ENCODE measurements at regions not wholly inside any gene's neighbourhood (a gene's known extent, or its start where the extent isn't known, plus 50 kb on each side); places are given as distances from the start of the nearest gene placed in this dataset.
"Not testable (repeated sequence)": the region's sequence is repeated elsewhere in the genome, so short reads cannot be mapped to it uniquely, and the experiment has no call there.

- DNase-seq: no peak
Measured at GRCh38 chr4:187332141-187332540, 608.5 kb upstream of the FAT1 start.

GRCh38 chr4:187333151-187333550, 609.5 kb upstream of the FAT1 start:
- no peak for DNase-seq

- no peak for DNase-seq
Measured at GRCh38 chr4:187335339-187335738, 611.7 kb upstream of the FAT1 start.

- DNase-seq: no peak
Measured at GRCh38 chr4:187354740-187355139, 631.1 kb upstream of the FAT1 start.

GRCh38 chr4:187357045-187357643, 633.5 kb upstream of the FAT1 start:
- DNase-seq: no peak

GRCh38 chr4:187357821-187358220, 634.2 kb upstream of the FAT1 start:
- DNase-seq: no peak

- no peak for DNase-seq
Measured at GRCh38 chr4:187362937-187363857, 632.4 kb upstream of the ZFP42 start.

GRCh38 chr4:187364401-187364800, 631.2 kb upstream of the ZFP42 start:
- DNase-seq: no peak

- DNase-seq: no peak
Measured at GRCh38 chr4:187364851-187365250, 630.7 kb upstream of the ZFP42 start.

- DNase-seq: no peak
Measured at GRCh38 chr4:187366530-187366929, 629.0 kb upstream of the ZFP42 start.

- no peak for DNase-seq
Measured at GRCh38 chr4:187370918-187371317, 624.7 kb upstream of the ZFP42 start.

GRCh38 chr4:187378441-187378840, 617.1 kb upstream of the ZFP42 start:
- DNase-seq: no peak

GRCh38 chr4:187380181-187380581, 615.4 kb upstream of the ZFP42 start:
- no peak for DNase-seq

- DNase-seq: no peak
Measured at GRCh38 chr4:187383181-187383580, 612.4 kb upstream of the ZFP42 start.

GRCh38 chr4:187387739-187388138, 607.8 kb upstream of the ZFP42 start:
- DNase-seq: no peak

- DNase-seq: no peak
Measured at GRCh38 chr4:187389420-187389819, 606.2 kb upstream of the ZFP42 start.

- no peak for DNase-seq
Measured at GRCh38 chr4:187390646-187391045, 604.9 kb upstream of the ZFP42 start.

- DNase-seq: no peak
Measured at GRCh38 chr4:187393531-187394344, 601.8 kb upstream of the ZFP42 start.

- no peak for DNase-seq
Measured at GRCh38 chr4:187396106-187396505, 599.5 kb upstream of the ZFP42 start.

GRCh38 chr4:187408447-187408846, 587.1 kb upstream of the ZFP42 start:
- not testable (repeated sequence) for DNase-seq

GRCh38 chr4:187413564-187414358, 581.8 kb upstream of the ZFP42 start:
- no peak for DNase-seq

GRCh38 chr4:187414716-187415115, 580.9 kb upstream of the ZFP42 start:
- DNase-seq: no peak

Measured in muscle of arm (tissue), 1 donor.